ENCODE measurements at regions not wholly inside any gene's neighbourhood (a gene's known extent, or its start where the extent isn't known, plus 50 kb on each side); places are given as distances from the start of the nearest gene placed in this dataset.

DNA sequence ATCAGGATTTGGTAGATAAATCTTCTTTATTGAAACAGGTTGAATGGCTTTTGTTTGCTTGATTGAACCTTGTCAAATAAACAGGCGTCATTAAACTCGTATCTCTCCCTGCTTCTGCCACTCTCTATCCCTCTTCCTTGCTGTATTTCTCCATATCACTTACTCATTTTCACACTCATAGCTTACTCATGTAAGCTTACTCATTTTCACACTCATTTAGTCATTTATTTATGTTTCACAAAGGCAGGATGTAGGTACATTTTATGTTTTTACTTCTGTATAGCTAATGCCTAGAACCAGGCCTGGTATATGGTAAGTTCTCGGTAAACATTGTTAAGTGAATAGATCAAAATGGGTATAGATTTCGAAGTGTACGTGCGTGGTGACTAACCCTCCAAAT is 450.0 kb downstream of the PMP22 start (continued):
- TF ChIP-seq, protein P1, sequence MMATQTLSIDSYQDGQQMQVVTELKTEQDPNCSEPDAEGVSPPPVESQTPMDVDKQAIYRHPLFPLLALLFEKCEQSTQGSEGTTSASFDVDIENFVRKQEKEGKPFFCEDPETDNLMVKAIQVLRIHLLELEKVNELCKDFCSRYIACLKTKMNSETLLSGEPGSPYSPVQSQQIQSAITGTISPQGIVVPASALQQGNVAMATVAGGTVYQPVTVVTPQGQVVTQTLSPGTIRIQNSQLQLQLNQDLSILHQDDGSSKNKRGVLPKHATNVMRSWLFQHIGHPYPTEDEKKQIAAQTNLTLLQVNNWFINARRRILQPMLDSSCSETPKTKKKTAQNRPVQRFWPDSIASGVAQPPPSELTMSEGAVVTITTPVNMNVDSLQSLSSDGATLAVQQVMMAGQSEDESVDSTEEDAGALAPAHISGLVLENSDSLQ (IDR thresholded peaks at IDR 0.05) = no peak

DNA sequence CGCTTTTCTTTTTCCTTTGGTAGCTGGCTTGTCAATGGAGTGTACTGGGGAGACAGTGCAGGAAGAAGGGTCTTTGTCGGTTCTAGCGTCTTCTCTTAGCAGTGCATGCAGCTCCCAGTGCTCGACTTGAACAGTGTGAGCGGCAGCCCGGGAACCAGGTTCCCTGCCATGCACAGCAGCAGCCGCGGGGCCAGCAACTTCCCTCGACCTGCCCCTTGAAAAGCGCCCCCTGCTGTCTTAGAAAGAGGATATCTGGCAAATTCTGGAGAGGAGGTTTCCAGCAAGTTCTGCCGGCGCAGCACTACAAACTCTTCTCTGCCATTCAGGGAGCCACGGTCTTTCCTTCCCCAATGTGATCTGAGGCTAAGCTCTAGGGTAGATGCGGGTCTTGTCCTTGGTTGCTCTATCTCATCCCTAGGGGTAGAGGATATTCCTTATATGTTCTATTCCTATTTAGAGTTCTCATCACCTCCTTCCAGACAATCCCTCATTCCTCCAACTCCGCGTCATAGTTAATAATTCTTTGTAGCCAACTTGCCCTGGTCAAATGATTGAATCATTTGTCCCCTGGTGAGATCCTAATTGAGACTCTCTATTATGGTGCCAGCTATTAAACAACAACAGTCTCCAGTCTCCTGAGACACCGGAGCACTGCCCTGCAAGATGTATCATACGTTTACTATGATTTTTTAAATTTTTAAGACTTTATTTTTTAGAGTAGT is 451.3 kb downstream of the PMP22 start:
- no peak overlapping the region for H3K4me3 ChIP-seq
- no peaks in the 10 kb centered on the region for H3K9me1 ChIP-seq (ENCODE audit: control insufficient read depth, insufficient read depth, low read length)
- no peaks in the 10 kb centered on the region for H3K36me3 ChIP-seq (ENCODE audit: control insufficient read depth, insufficient read depth, low read length)
- POLR2A ChIA-PET = no interaction called here
- DNase-seq (ENCODE audit: extremely low read depth in 1 of 4, low spot score in 3 of 4) (peak; percentile 19 to 50 (median 34)), FAIRE-seq (no peak), ATAC-seq (peak; percentile 69)
- no peaks in the 10 kb centered on the region for H3K4me1 ChIP-seq (replicated peaks in 1 of 2; ENCODE audit: control insufficient read depth in 2 of 2, insufficient read depth in 2 of 2, low read length in 2 of 2)
- CTCF ChIA-PET (ENCODE audit: low intra/inter-chr PET ratio) = no interaction called here
- 2% methylated on average over 16 of the region's 18 CpGs for WGBS (ENCODE audit: insufficient coverage, low coverage, missing lambda C conversion rate)
- no peak overlapping the region for H2AFZ ChIP-seq (ENCODE audit: low read depth, low read length)
- intact Hi-C loops (cut with micrococcal nuclease) (loop anchor here (10.0 kb wide), 1 partner anchor 519 kb away; no protein-coding TSS in a partner anchor), in situ Hi-C loops (cut with MboI) (no loop called here)
- no peaks in the 10 kb centered on the region for H4K20me1 ChIP-seq (replicated peaks; ENCODE audit: control insufficient read depth, insufficient read depth, low read length)
- H3K27ac ChIP-seq (ENCODE audit: extremely low read depth, low read depth, low read length) = no peak overlapping the region
- no peaks in the 10 kb centered on the region for H3K79me2 ChIP-seq (ENCODE audit: control insufficient read depth, insufficient read depth, low read length)
- no peaks in the 10 kb centered on the region for H3K27me3 ChIP-seq (ENCODE audit: control insufficient read depth in 2 of 2, insufficient read depth in 2 of 2, low read length in 2 of 2)
- BruUV-seq (replicated peaks) = no TSS peak
- H3K4me2 ChIP-seq (ENCODE audit: insufficient read depth, low read length) = no peak overlapping the region
- no peaks in the 10 kb centered on the region for H3K9me3 ChIP-seq (replicated peaks; ENCODE audit: control insufficient read depth, insufficient read depth, low read depth, low read length)
- H3K9ac ChIP-seq (ENCODE audit: insufficient read depth in 1 of 2, low read depth in 2 of 2, low read length in 2 of 2) = no peak overlapping the region
- TF ChIP-seq CBX3 (IDR thresholded peaks at IDR 0.05; ENCODE audit: borderline replicate concordance in 1 of 2, low read length in 2 of 2) (no peak), TOE1 (IDR thresholded peaks at IDR 0.05; ENCODE audit: borderline replicate concordance) (no peak), TOE1 (CRISPR knock-in tag; IDR thresholded peaks at IDR 0.05; ENCODE audit: borderline replicate concordance, low read depth) (no peak), NR4A1 (CRISPR knock-in tag; IDR thresholded peaks at IDR 0.05) (no peak), NR4A1 (tag; IDR thresholded peaks at IDR 0.05) (no peak), CAMTA2 (CRISPR knock-in tag; conservative IDR thresholded peaks at IDR 0.05) (no peak), TRIM24 (IDR thresholded peaks at IDR 0.05) (no peak), RAD21 (CRISPR knock-in tag; conservative IDR thresholded peaks at IDR 0.05 in 1 of 2, IDR thresholded peaks at IDR 0.05 in 1 of 2) (peak; percentile 25 to 39; a peak in 2 of 4 replicates)
- TF ChIP-seq, protein P2, sequence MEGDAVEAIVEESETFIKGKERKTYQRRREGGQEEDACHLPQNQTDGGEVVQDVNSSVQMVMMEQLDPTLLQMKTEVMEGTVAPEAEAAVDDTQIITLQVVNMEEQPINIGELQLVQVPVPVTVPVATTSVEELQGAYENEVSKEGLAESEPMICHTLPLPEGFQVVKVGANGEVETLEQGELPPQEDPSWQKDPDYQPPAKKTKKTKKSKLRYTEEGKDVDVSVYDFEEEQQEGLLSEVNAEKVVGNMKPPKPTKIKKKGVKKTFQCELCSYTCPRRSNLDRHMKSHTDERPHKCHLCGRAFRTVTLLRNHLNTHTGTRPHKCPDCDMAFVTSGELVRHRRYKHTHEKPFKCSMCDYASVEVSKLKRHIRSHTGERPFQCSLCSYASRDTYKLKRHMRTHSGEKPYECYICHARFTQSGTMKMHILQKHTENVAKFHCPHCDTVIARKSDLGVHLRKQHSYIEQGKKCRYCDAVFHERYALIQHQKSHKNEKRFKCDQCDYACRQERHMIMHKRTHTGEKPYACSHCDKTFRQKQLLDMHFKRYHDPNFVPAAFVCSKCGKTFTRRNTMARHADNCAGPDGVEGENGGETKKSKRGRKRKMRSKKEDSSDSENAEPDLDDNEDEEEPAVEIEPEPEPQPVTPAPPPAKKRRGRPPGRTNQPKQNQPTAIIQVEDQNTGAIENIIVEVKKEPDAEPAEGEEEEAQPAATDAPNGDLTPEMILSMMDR (IDR thresholded peaks at IDR 0.05 in 2 of 3, conservative IDR thresholded peaks at IDR 0.05 in 1 of 3; ENCODE audit: insufficient read depth in 2 of 3, low read depth in 1 of 3, low read length in 3 of 3) = peak; percentile 50 to 61 (median 50); a peak in 5 of 6 replicates
- TF ChIP-seq, protein P3, sequence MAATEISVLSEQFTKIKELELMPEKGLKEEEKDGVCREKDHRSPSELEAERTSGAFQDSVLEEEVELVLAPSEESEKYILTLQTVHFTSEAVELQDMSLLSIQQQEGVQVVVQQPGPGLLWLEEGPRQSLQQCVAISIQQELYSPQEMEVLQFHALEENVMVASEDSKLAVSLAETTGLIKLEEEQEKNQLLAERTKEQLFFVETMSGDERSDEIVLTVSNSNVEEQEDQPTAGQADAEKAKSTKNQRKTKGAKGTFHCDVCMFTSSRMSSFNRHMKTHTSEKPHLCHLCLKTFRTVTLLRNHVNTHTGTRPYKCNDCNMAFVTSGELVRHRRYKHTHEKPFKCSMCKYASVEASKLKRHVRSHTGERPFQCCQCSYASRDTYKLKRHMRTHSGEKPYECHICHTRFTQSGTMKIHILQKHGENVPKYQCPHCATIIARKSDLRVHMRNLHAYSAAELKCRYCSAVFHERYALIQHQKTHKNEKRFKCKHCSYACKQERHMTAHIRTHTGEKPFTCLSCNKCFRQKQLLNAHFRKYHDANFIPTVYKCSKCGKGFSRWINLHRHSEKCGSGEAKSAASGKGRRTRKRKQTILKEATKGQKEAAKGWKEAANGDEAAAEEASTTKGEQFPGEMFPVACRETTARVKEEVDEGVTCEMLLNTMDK (IDR thresholded peaks at IDR 0.05; ENCODE audit: borderline replicate concordance, insufficient read depth, low read depth, low read length, poor library complexity, severe bottlenecking) = peak; percentile 4
